GM12872 (cell line): ENCODE measurements at regions not wholly inside any gene's neighbourhood (a gene's known extent, or its start where the extent isn't known, plus 50 kb on each side); places are given as distances from the start of the nearest gene placed in this dataset.

Source experiments
- TF ChIP-seq, protein P1 (sequence below): IDR thresholded peaks from 3 replicates; pipeline ENCODE4 v1.5.1; 2011; ENCODE audit warnings: low read depth, mild to moderate bottlenecking, low read length, moderate library complexity; ENCODE audit not compliant: insufficient read depth

DNA sequence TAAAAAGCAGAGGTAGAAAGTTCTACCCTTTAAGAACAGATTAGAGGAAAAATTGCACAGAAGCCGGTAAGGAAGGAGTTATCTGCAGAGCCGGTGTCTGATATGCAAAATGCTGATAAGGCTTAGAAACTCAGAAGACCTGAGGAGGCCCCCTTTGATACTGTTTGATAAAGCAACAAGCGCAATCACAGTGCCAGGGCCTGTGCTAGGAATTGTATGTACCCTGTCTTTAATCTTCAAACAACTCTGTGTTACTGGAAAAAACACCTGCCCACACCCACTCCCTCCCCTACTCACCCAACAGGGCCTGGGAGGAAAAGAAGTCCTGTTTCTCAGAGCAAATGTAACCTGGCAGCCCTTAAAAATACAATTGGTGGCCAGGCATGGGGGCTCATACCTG, 112.7 kb upstream of the FUT8 start:
- TF ChIP-seq, protein P1, sequence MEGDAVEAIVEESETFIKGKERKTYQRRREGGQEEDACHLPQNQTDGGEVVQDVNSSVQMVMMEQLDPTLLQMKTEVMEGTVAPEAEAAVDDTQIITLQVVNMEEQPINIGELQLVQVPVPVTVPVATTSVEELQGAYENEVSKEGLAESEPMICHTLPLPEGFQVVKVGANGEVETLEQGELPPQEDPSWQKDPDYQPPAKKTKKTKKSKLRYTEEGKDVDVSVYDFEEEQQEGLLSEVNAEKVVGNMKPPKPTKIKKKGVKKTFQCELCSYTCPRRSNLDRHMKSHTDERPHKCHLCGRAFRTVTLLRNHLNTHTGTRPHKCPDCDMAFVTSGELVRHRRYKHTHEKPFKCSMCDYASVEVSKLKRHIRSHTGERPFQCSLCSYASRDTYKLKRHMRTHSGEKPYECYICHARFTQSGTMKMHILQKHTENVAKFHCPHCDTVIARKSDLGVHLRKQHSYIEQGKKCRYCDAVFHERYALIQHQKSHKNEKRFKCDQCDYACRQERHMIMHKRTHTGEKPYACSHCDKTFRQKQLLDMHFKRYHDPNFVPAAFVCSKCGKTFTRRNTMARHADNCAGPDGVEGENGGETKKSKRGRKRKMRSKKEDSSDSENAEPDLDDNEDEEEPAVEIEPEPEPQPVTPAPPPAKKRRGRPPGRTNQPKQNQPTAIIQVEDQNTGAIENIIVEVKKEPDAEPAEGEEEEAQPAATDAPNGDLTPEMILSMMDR: no peak

GRCh38 chr14:65301862-65302539, 110.5 kb upstream of the FUT8 start:
- TF ChIP-seq, protein P1: no peak

GRCh38 chr14:65302571-65303189, 109.8 kb upstream of the FUT8 start:
- TF ChIP-seq, protein P1: no peak

DNA sequence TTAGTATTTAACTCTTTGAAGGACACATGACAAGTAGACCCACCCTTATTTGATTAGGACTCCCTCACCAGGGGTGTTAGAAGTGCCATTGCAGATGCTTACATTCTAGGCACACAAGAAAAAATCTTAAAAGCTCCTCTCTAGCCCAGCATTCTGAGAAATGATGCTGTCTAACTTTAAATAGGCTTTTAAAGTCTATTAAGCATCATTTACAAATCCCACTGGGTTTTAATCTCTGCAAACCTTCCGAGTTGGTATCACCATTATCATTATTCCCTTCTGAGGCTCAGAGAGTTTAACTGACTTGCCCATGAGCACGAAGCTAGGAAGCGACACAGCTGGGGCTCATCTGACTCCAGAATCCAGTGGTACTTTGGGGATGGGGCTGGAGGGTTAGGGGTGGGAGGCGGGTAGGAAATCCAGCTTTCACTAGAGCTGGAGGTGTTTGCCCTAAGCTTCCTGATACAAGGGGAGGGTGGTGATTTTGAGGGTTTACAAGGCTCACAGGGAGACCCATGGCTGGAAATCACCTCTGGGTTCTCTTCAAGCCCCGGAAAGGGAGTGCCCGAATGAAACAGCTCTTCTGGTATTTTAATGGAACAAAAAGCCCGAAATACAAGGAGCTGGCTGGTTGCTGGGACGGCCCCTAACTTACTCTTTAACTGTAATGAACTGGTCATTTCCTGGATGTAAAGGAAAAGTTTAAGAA, 109.2 kb upstream of the FUT8 start:
- TF ChIP-seq, protein P1: no peak

DNA sequence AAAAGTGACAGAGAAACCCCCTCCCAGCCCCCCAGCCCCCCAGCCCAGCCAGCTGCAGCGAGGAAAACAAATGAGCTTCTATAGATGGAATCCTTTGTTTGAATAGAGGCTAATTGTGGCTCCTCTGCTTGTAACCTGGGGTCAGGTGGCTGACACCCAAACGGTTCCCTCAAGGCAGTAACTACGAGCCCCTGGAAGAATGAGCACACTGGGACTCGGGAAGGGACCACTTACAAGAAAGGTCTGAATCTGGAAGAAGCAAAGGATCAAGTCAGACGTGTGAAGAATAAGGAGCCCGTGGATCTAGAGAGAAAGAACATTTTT, 108.7 kb upstream of the FUT8 start:
- TF ChIP-seq, protein P1: no peak

DNA sequence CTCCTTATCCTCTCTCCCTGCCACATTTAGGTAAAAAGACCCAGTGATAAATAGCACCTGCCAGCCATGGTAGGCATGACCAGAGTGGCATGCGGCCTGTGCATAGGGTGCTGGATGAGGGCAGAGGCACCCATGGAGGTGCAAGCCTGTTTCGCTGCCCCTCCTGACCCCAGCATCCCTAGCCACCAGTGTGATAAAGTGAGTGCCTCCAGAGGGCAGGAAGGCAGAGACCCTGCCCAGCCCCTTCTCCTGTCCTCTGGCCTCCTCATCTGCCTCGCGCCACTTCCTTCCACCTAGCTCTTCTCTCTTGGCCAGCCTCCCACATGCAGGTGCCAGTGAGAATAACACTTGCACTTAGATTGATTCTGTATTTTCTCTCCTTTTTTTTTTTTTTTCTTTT, 108.3 kb upstream of the FUT8 start:
- TF ChIP-seq, protein P1: no peak

- TF ChIP-seq, protein P1: no peak
Measured at GRCh38 chr14:65304963-65305362, 107.6 kb upstream of the FUT8 start.
